GM21737 (cell line): ENCODE measurements at regions not wholly inside any gene's neighbourhood (a gene's known extent, or its start where the extent isn't known, plus 50 kb on each side); places are given as distances from the start of the nearest gene placed in this dataset.

Experiments
- ATAC-seq: cut with Tn5 transposase; IDR thresholded peaks from one replicate; pipeline ENCODE4 v1.9.1; 2021; ENCODE audit warnings: mild to moderate bottlenecking, moderate library complexity; ENCODE audit not compliant: unreplicated experiment

- no peak for ATAC-seq
Observed at GRCh38 chr2:193348055-193348454, 1153.3 kb upstream of the TMEFF2 start.

GRCh38 chr2:193336781-193337180, 1142.0 kb upstream of the TMEFF2 start:
- no peak for ATAC-seq

DNA sequence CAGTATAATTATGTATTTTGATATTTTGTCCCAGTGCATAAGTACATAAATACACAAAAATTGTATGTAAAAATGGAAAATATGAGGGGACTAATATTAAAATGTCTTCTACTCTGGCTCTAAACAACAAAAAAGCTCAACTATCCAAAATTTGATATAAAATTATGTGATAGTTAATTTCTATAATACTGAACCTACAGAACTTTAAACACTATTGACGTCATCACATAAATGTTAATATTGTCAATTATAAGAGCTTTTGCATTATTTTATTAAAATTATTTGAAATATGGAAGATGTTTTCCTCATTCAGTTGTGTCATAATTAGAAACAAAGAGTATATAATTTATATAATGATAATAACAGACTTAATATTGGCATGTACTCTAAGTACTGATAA, 1139.7 kb upstream of the TMEFF2 start:
- ATAC-seq = no peak

GRCh38 chr2:193333539-193333938, 1138.8 kb upstream of the TMEFF2 start:
- ATAC-seq = no peak

GRCh38 chr2:193332941-193333340, 1138.2 kb upstream of the TMEFF2 start:
- ATAC-seq = no peak

DNA sequence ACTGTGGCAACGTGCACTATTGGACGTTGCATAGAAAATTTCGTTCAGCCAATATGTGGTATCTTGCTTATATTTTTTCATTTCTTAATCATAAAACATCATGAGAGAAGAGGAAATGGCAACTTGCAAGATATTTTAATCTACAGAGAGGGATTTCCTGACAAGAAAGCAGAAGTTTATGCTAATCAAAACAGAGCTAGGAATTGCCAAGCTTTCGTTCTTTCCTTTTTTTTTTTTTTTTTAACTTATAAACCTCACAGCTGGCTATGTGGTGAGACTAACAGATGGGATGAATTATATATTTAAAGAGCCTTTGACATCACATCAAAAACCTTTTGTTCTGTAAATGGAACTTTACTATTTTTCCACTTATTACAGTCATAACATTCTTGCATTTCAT, 1136.9 kb upstream of the TMEFF2 start:
- no peak for ATAC-seq

DNA sequence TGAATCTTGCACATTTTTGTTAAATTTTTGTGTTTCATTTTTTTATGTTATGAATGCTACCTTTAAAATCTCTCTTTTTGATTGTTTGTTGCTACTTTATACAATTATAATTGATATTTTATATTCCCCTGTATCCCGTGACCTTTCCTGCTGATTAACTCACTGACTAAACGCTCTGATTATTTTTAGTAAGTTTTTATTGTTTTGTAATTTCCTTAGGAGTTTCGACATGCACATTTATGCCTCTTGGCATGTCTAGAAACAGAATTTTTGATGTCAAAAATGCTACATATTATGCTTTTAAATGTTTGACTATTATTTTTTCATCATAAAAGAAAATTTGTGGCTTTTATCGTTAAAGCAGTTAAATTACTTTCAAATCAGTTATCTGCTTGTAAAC, 1131.6 kb upstream of the TMEFF2 start:
- no peak for ATAC-seq

DNA sequence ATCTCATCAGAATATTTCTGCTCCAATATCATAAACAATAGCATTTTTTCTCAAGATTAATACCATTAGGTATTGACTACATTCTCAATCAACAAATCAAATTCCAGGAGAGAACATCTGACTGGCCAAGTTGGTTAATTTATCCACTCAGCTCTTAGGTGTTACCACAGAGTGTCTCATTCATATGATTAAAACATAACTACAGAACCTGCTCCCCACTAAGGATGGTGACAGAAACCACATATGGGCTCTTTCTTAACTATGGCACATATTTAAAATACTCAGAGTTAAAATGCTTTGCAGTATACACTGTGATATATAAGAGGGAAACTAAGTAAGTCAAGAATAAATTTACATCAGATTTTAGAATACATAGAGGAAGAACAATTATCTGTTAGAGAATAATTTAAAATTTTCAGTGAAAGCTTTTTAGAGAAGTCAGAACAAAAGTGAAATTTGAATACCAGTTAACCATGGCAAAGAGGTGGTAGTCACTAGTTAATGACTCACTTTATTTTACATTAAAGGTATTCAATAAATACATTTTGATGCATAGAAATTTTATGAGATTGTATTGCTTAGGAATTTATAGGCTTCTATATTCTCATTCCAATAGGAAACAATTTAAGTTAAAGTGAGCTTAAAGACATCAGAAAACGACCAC, 1120.8 kb upstream of the TMEFF2 start:
- no peak for ATAC-seq

- ATAC-seq = no peak
Observed at GRCh38 chr2:193303464-193303863, 1108.7 kb upstream of the TMEFF2 start.

DNA sequence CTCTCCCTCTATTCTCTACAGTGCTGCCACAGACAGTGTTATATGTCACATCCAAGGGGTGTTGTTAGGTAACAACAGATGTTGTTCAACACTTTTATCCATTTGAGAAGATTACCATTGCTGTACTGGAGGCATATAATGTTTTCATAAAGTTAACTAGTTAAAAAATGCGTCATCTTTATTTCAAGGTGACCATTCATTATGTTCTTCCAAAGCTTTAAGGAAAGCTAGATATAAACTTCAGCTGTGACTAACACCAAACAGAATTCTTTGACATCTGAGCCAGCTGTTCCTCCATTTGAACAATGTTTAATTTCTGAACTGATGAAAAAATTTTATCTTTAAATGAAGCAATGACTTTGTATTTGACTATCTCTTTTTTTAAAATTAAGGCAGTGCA, 1099.6 kb upstream of the TMEFF2 start:
- ATAC-seq = no peak

- ATAC-seq = no peak
Observed at GRCh38 chr2:193279361-193279760, 1084.6 kb upstream of the TMEFF2 start.

- ATAC-seq = no peak
Observed at GRCh38 chr2:193276988-193277387, 1082.3 kb upstream of the TMEFF2 start.

DNA sequence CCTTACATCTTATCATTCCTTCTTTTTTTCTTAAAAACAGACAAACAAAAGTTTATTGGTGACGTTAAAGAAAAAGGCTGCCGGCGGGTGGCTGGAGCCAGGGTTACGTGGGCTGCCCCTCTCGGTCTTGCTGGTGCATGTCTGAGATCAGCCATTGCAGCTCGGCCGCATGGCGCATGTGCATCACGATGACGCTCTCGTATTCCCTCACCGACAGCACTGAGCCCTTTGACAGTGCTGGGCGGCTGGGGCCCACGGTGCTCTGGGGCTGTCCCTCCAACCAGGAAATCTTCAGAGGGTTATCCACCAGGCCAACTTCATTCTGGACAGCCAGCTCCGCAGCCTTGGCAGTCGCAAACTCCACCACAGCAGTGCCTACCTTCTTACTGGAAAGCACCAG, 1081.8 kb upstream of the TMEFF2 start:
- no peak for ATAC-seq

GRCh38 chr2:193276069-193276468, 1081.3 kb upstream of the TMEFF2 start:
- no peak for ATAC-seq

- no peak for ATAC-seq
Observed at GRCh38 chr2:193272011-193272410, 1077.3 kb upstream of the TMEFF2 start.

- ATAC-seq = no peak
Observed at GRCh38 chr2:193270816-193271215, 1076.1 kb upstream of the TMEFF2 start.

- ATAC-seq = no peak
Observed at GRCh38 chr2:193267496-193268002, 1072.8 kb upstream of the TMEFF2 start.

GRCh38 chr2:193253014-193253530, 1058.3 kb upstream of the TMEFF2 start:
- ATAC-seq = no peak

DNA sequence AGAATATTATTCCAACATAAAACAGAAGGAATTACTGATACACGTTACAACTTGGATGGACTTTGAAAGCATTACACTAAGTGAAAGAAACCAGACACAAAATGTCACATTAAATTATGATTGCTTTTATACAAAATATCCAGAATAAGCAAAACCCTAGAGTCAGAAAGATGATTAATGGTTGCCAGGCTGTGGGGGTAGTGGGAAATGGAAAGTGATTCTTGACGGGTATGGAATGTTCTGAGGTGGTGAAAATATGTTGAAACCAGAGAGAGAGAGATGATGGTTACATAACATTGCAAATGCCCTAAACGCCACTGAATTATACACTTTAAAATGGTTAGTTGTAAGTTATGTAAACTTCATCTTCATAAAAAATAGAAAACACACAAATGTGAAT, 1057.2 kb upstream of the TMEFF2 start:
- no peak for ATAC-seq

DNA sequence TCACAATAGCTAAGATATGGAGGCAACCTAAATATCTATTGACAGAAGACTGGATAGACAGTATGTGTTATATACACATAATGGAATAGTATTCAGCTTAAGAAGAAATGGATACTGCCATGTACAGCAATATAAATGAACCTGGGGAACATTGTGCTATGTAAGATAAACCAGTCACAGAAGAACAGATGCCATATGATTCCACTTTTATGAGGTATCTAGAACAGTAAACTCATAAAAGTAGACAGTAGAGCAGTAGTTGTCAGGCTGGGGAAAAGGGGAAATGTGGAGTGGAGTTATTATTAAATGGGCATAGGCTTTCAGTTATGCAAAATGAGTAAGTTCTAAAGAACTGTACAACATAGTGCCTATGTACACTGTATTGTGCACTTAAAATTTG, 1055.7 kb upstream of the TMEFF2 start:
- ATAC-seq = no peak

GRCh38 chr2:193240752-193241151, 1046.0 kb upstream of the TMEFF2 start:
- ATAC-seq = no peak

- ATAC-seq = no peak
Observed at GRCh38 chr2:193231634-193232033, 1036.9 kb upstream of the TMEFF2 start.

GRCh38 chr2:193228276-193228675, 1033.5 kb upstream of the TMEFF2 start:
- ATAC-seq = no peak
